GM19397 (cell line): ENCODE measurements at regions not wholly inside any gene's neighbourhood (a gene's known extent, or its start where the extent isn't known, plus 50 kb on each side); places are given as distances from the start of the nearest gene placed in this dataset.

Source experiments
- ATAC-seq: cut with Tn5 transposase; IDR thresholded peaks from one replicate; pipeline ENCODE4 v1.9.1; 2021; ENCODE audit warnings: mild to moderate bottlenecking, moderate library complexity; ENCODE audit not compliant: unreplicated experiment

GRCh38 chr13:106865716-106866440 is 297.9 kb upstream of the ARGLU1 start:
- ATAC-seq: no peak

- no peak for ATAC-seq
Observed at GRCh38 chr13:106859533-106859904, 291.6 kb upstream of the ARGLU1 start.

- no peak for ATAC-seq
Observed at GRCh38 chr13:106858903-106859532, 291.1 kb upstream of the ARGLU1 start.

- ATAC-seq: no peak
Observed at GRCh38 chr13:106852436-106852835, 284.5 kb upstream of the ARGLU1 start.

GRCh38 chr13:106850973-106851650 is 283.2 kb upstream of the ARGLU1 start:
- ATAC-seq: no peak

GRCh38 chr13:106846571-106847448 is 278.9 kb upstream of the ARGLU1 start:
- ATAC-seq: no peak

GRCh38 chr13:106836186-106836802 is 268.4 kb upstream of the ARGLU1 start:
- ATAC-seq: no peak

- no peak for ATAC-seq
Observed at GRCh38 chr13:106835477-106835876, 267.5 kb upstream of the ARGLU1 start.

- ATAC-seq: no peak
Observed at GRCh38 chr13:106821979-106822378, 254.0 kb upstream of the ARGLU1 start.

GRCh38 chr13:106819413-106820180 is 251.7 kb upstream of the ARGLU1 start:
- ATAC-seq: no peak

GRCh38 chr13:106818971-106819370 is 251.0 kb upstream of the ARGLU1 start:
- no peak for ATAC-seq

- ATAC-seq: no peak
Observed at GRCh38 chr13:106815545-106815944, 247.6 kb upstream of the ARGLU1 start.

- ATAC-seq: no peak
Observed at GRCh38 chr13:106814463-106814862, 246.5 kb upstream of the ARGLU1 start.

GRCh38 chr13:106810069-106810468 is 242.1 kb upstream of the ARGLU1 start:
- ATAC-seq: no peak

- ATAC-seq: no peak
Observed at GRCh38 chr13:106804991-106805390, 237.1 kb upstream of the ARGLU1 start.

GRCh38 chr13:106802917-106803316 is 235.0 kb upstream of the ARGLU1 start:
- ATAC-seq: no peak

GRCh38 chr13:106799781-106800335 is 231.9 kb upstream of the ARGLU1 start:
- no peak for ATAC-seq

- ATAC-seq: no peak
Observed at GRCh38 chr13:106797081-106797640, 229.2 kb upstream of the ARGLU1 start.

- ATAC-seq: peak; percentile 59
Observed at GRCh38 chr13:106796280-106797047, 228.5 kb upstream of the ARGLU1 start.
